IMR-90 (cell line): ENCODE measurements at regions not wholly inside any gene's neighbourhood (a gene's known extent, or its start where the extent isn't known, plus 50 kb on each side); places are given as distances from the start of the nearest gene placed in this dataset.

Experiments used
- ATAC-seq: fragments of 200-7000 bp; cut with Tn5 transposase; 2 replicates; pipeline ENCODE4 v1.9.1; 2020; ENCODE audit warnings: low read depth, mild to moderate bottlenecking, moderate library complexity
- BruUV-seq: library from RNA; stranded (reverse); fragments of 400-500 nt; replicated peaks from 2 replicates; lab custom pipeline; 2021; lab: Mats Ljungman, UMichigan
- CTCF ChIA-PET: fragments of 300-600 bp; formaldehyde crosslinking; extraction: SDS; loops from one replicate; lab custom pipeline; 2021; ENCODE audit warnings: antibody characterized with exemption; lab: Yijun Ruan, JAX
- POLR2A ChIA-PET: fragments of 300-600 bp; sonication (Branson Sonifier 250); formaldehyde crosslinking; loops from one replicate; lab custom pipeline; 2022; ENCODE audit warnings: antibody characterized with exemption; ENCODE audit not compliant: unreplicated experiment; lab: Charles Lee
- DNase-seq: peaks from one replicate; pipeline ENCODE4 v3.0.0; 2013
- H2AFZ ChIP-seq: replicated peaks from 2 replicates; pipeline ENCODE3; 2013; ENCODE audit warnings: low read length, mild to moderate bottlenecking; ENCODE audit not compliant: poor library complexity
- H2AK5ac ChIP-seq: 2 replicates; pipeline ENCODE4 v1.6.1; 2013; ENCODE audit warnings: low read depth, low read length, inconsistent platforms
- H2AK9ac ChIP-seq: replicated peaks from 2 replicates; pipeline ENCODE3; 2013; ENCODE audit warnings: mild to moderate bottlenecking, low read depth, low read length, moderate library complexity; ENCODE audit not compliant: poor library complexity
- H2BK120ac ChIP-seq: 2 replicates; pipeline ENCODE4 v1.6.1; 2013; ENCODE audit warnings: low read depth, low read length, inconsistent platforms
- H2BK15ac ChIP-seq: 3 replicates; pipeline ENCODE4 v1.6.1; 2013; ENCODE audit warnings: low read depth, low read length, inconsistent platforms
- H2BK20ac ChIP-seq: 2 replicates; pipeline ENCODE4 v1.6.1; 2013; ENCODE audit warnings: low read depth, mild to moderate bottlenecking, inconsistent platforms, low read length, moderate library complexity
- H2BK5ac ChIP-seq: 2 replicates; pipeline ENCODE4 v1.6.1; 2013; ENCODE audit warnings: mild to moderate bottlenecking, low read depth, low read length, inconsistent platforms; ENCODE audit not compliant: poor library complexity, severe bottlenecking
- H3K14ac ChIP-seq: replicated peaks from 2 replicates; pipeline ENCODE4 v1.6.1; 2013; ENCODE audit warnings: low read depth, low read length, inconsistent platforms
- H3K18ac ChIP-seq: 2 replicates; pipeline ENCODE4 v1.6.1; 2013; ENCODE audit warnings: low read depth, low read length, control low read depth
- H3K23ac ChIP-seq: 2 replicates; pipeline ENCODE4 v1.6.1; 2013; ENCODE audit warnings: low read depth, low read length, inconsistent platforms
- H3K27ac ChIP-seq: 2 replicates; pipeline ENCODE4 v1.5.1; 2013; ENCODE audit warnings: mild to moderate bottlenecking, control low read depth, low read length; ENCODE audit not compliant: insufficient read depth
- H3K27me3 ChIP-seq: 2 replicates; pipeline ENCODE4 v1.6.1; 2013; ENCODE audit warnings: low read length; ENCODE audit not compliant: control insufficient read depth, insufficient read depth
- H3K36me3 ChIP-seq: 2 replicates; pipeline ENCODE4 v1.6.1; 2013; ENCODE audit warnings: low read length, mixed read lengths; ENCODE audit not compliant: control insufficient read depth, insufficient read depth
- H3K4ac ChIP-seq: 2 replicates; pipeline ENCODE4 v1.6.1; 2013; ENCODE audit warnings: low read depth, low read length, inconsistent platforms
- H3K4me1 ChIP-seq: 2 replicates; pipeline ENCODE4 v1.6.1; 2013; ENCODE audit warnings: low read length, mixed read lengths; ENCODE audit not compliant: control insufficient read depth, insufficient read depth
- H3K4me2 ChIP-seq: 2 replicates; pipeline ENCODE4 v1.6.1; 2013; ENCODE audit warnings: low read depth, mild to moderate bottlenecking, control low read depth, low read length, moderate library complexity
- H3K4me3 ChIP-seq: 2 replicates; pipeline ENCODE4 v1.5.1; 2013; ENCODE audit warnings: low read depth, mild to moderate bottlenecking, control low read depth, low read length, moderate library complexity; ENCODE audit not compliant: insufficient read depth
- H3K56ac ChIP-seq: 2 replicates; pipeline ENCODE4 v1.6.1; 2013; ENCODE audit warnings: low read length, inconsistent platforms; ENCODE audit not compliant: insufficient read depth; ENCODE audit errors: extremely low read depth
- H3K79me1 ChIP-seq, 2 experiments: 2 replicates each; pipeline ENCODE4 v1.6.1; 2013; ENCODE audit warnings: low read length in 2 of 2, inconsistent platforms in 1 of 2, low read depth in 1 of 2
- H3K9ac ChIP-seq: 2 replicates; pipeline ENCODE4 v1.6.1; 2013; ENCODE audit warnings: low read depth, low read length, control low read depth
- H3K9me1 ChIP-seq: 2 replicates; pipeline ENCODE4 v1.6.1; 2013; ENCODE audit warnings: low read length, inconsistent platforms; ENCODE audit not compliant: insufficient read depth
- H3K9me3 ChIP-seq: 2 replicates; pipeline ENCODE4 v1.6.1; 2013; ENCODE audit warnings: low read length; ENCODE audit not compliant: control insufficient read depth, insufficient read depth
- H4K20me1 ChIP-seq: 2 replicates; pipeline ENCODE4 v1.6.1; 2013; ENCODE audit warnings: low read length, inconsistent platforms; ENCODE audit not compliant: insufficient read depth
- H4K5ac ChIP-seq: 2 replicates; pipeline ENCODE4 v1.6.1; 2013; ENCODE audit warnings: mild to moderate bottlenecking, low read depth, low read length, control low read depth
- H4K8ac ChIP-seq, 2 experiments: 2 replicates each; pipeline ENCODE4 v1.6.1; 2013; ENCODE audit warnings: low read depth in 2 of 2, low read length in 2 of 2, control low read depth in 1 of 2, inconsistent platforms in 1 of 2
- H4K91ac ChIP-seq: 2 replicates; pipeline ENCODE4 v1.6.1; 2013; ENCODE audit warnings: low read depth, low read length, inconsistent platforms; ENCODE audit not compliant: insufficient read depth
- BHLHE40 ChIP-seq: fragments of 150-350 bp; IDR thresholded peaks from 2 replicates; pipeline ENCODE4 v1.6.1; 2016; ENCODE audit warnings: mild to moderate bottlenecking, low read depth, low read length
- CEBPB ChIP-seq: IDR thresholded peaks from 2 replicates; pipeline ENCODE4 v1.6.1; 2012; ENCODE audit warnings: low read depth, low read length, improper control_type of control experiment
- CHD1 ChIP-seq: IDR thresholded peaks from 2 replicates; pipeline ENCODE4 v1.6.1; 2012; ENCODE audit warnings: low read depth, low read length, improper control_type of control experiment
- CTCF ChIP-seq: conservative IDR thresholded peaks from 2 replicates; pipeline ENCODE4 v1.5.1; 2012; ENCODE audit warnings: mild to moderate bottlenecking, low read depth, low read length, improper control_type of control experiment
- ELK1 ChIP-seq: fragments of 150-350 bp; IDR thresholded peaks from 2 replicates; pipeline ENCODE4 v1.6.1; 2016; ENCODE audit warnings: low read depth, mild to moderate bottlenecking, low read length, moderate library complexity, borderline replicate concordance
- FOS ChIP-seq: fragments of 150-350 bp; IDR thresholded peaks from 2 replicates; pipeline ENCODE4 v1.6.1; 2016; ENCODE audit warnings: low read depth, low read length
- MAFK ChIP-seq: IDR thresholded peaks from 2 replicates; pipeline ENCODE4 v1.6.1; 2012; ENCODE audit warnings: low read depth, low read length, improper control_type of control experiment
- MAZ ChIP-seq: IDR thresholded peaks from 2 replicates; pipeline ENCODE4 v1.6.1; 2012; ENCODE audit warnings: low read depth, mild to moderate bottlenecking, low read length, improper control_type of control experiment, moderate library complexity, borderline replicate concordance
- MXI1 ChIP-seq: IDR thresholded peaks from 2 replicates; pipeline ENCODE4 v1.6.1; 2012; ENCODE audit warnings: low read depth, mild to moderate bottlenecking, low read length, moderate library complexity, borderline replicate concordance
- NFE2L2 ChIP-seq: fragments of 150-350 bp; IDR thresholded peaks from 2 replicates; pipeline ENCODE4 v1.6.1; 2016; ENCODE audit warnings: low read depth, mild to moderate bottlenecking, low read length
- POLR2A ChIP-seq: IDR thresholded peaks from 2 replicates; pipeline ENCODE4 v1.6.1; 2012; ENCODE audit warnings: mild to moderate bottlenecking, low read depth, low read length
- RAD21 ChIP-seq: IDR thresholded peaks from 2 replicates; pipeline ENCODE4 v1.6.1; 2012; ENCODE audit warnings: low read length, improper control_type of control experiment
- RCOR1 ChIP-seq: IDR thresholded peaks from 2 replicates; pipeline ENCODE4 v1.6.1; 2012; ENCODE audit warnings: mild to moderate bottlenecking, low read length, improper control_type of control experiment; ENCODE audit not compliant: insufficient replicate concordance
- RFX5 ChIP-seq: IDR thresholded peaks from 2 replicates; pipeline ENCODE4 v1.8.0; 2012; ENCODE audit warnings: low read depth, mild to moderate bottlenecking, low read length, moderate library complexity
- SMC3 ChIP-seq: fragments of 150-350 bp; IDR thresholded peaks from 2 replicates; pipeline ENCODE4 v1.6.1; 2016; ENCODE audit warnings: low read depth, mild to moderate bottlenecking, antibody characterized with exemption, low read length, moderate library complexity
- USF2 ChIP-seq: fragments of 150-350 bp; IDR thresholded peaks from 2 replicates; pipeline ENCODE4 v1.6.1; 2017; ENCODE audit warnings: mild to moderate bottlenecking, antibody characterized with exemption, low read length, low read depth
- dilution Hi-C: fragments of 300-500 bp; cut with HindIII; formaldehyde crosslinking; loops from one replicate; pipeline ENCODE4 v1.14.3; 2018; ENCODE audit warnings: low sequenced_read_pairs; ENCODE audit not compliant: unreplicated experiment
- in situ Hi-C: fragments of 300-500 bp; cut with MboI; formaldehyde crosslinking; loops from 3 replicates; pipeline ENCODE4 v1.14.3; 2019; ENCODE audit warnings: low sequenced_read_pairs, inconsistent platforms, mixed read lengths
- intact Hi-C: fragments of 100-400 bp; cut with micrococcal nuclease; formaldehyde crosslinking; loops from 2 replicates; pipeline ENCODE4 v1.10.0; 2022

GRCh38 chr2:63736354-63736753 is 105.3 kb upstream of the UGP2 start:
- H3K79me1 ChIP-seq, result no peaks in the 10 kb centered on the region
- H3K27me3 ChIP-seq, result no peaks in the 10 kb centered on the region
- no peak overlapping the region for H3K4me2 ChIP-seq
- peaks cover 10% of the 10 kb centered on the region for H3K4me1 ChIP-seq
- no peak overlapping the region for H4K8ac ChIP-seq
- H2BK20ac ChIP-seq, result no peak overlapping the region
- CTCF ChIA-PET, result no interaction called here
- in situ Hi-C loops (no loop called here), dilution Hi-C loops (no loop called here), intact Hi-C loops (no loop called here)
- ATAC-seq (peak; percentile 56; the same call in 1 of the 2 replicates), DNase-seq (peak; percentile 66)
- H3K9ac ChIP-seq, result no peak overlapping the region
- POLR2A ChIA-PET, result no interaction called here
- H3K56ac ChIP-seq, result no peak overlapping the region
- H2BK120ac ChIP-seq, result no peak overlapping the region
- no peak overlapping the region for H4K91ac ChIP-seq
- no peak overlapping the region for H3K27ac ChIP-seq
- no peak overlapping the region for H3K14ac ChIP-seq
- no peak overlapping the region for H3K4ac ChIP-seq
- H2BK15ac ChIP-seq, result no peak overlapping the region
- H3K36me3 ChIP-seq, result no peaks in the 10 kb centered on the region
- no peaks in the 10 kb centered on the region for H3K9me3 ChIP-seq
- no peak overlapping the region for H2BK5ac ChIP-seq
- H3K18ac ChIP-seq, result no peak overlapping the region
- no peak for TF ChIP-seq ELK1
- TF ChIP-seq FOS, result no peak
- no peak for TF ChIP-seq MAFK
- no peak for TF ChIP-seq MAZ
- TF ChIP-seq CHD1, result no peak
- no peak for TF ChIP-seq BHLHE40
- TF ChIP-seq CEBPB, result no peak
- no peak for TF ChIP-seq USF2
- no peak for TF ChIP-seq RFX5
- TF ChIP-seq RAD21, result no peak
- no peak for TF ChIP-seq RCOR1
- no peak for TF ChIP-seq POLR2A
- no peak for TF ChIP-seq CTCF
- no peak for TF ChIP-seq MXI1
- no peak for TF ChIP-seq NFE2L2
- TF ChIP-seq SMC3, result no peak
- H2AK9ac ChIP-seq, result no peak overlapping the region
- no peak overlapping the region for H2AFZ ChIP-seq
- no peak overlapping the region for H2AK5ac ChIP-seq
- H3K9me1 ChIP-seq, result no peaks in the 10 kb centered on the region; the same call in 1 of the 2 replicates
- BruUV-seq, result no TSS peak
- no peak overlapping the region for H3K4me3 ChIP-seq
- H3K23ac ChIP-seq, result no peak overlapping the region
- H4K5ac ChIP-seq, result no peak overlapping the region
- no peaks in the 10 kb centered on the region for H4K20me1 ChIP-seq
